CD14-positive monocyte (primary cell): ENCODE measurements at regions not wholly inside any gene's neighbourhood (a gene's known extent, or its start where the extent isn't known, plus 50 kb on each side); places are given as distances from the start of the nearest gene placed in this dataset.

Experiments
- DNase-seq, 3 donors: peaks; one replicate each; pipeline ENCODE4 v3.0.0-alpha.2; 2011 to 2022
- H2AFZ ChIP-seq: 2 replicates; pipeline ENCODE4 v1.6.0; 2012; ENCODE audit warnings: mild to moderate bottlenecking, low read depth, low read length, inconsistent platforms; ENCODE audit not compliant: insufficient read depth, poor library complexity, severe bottlenecking
- H3K27ac ChIP-seq, 2 donors: 1 replicate in 1 of 2; 2 replicates in 1 of 2; pipeline ENCODE4 v1.5.1; 2012 to 2013; ENCODE audit warnings: low read length in 2 of 2, control low read depth in 1 of 2, inconsistent platforms in 1 of 2, low read depth in 1 of 2, mild to moderate bottlenecking in 1 of 2
- H3K27me3 ChIP-seq, 2 donors: one replicate each; pipeline versions ENCODE4 v1.6.0 to v1.6.1; 2011 to 2013; ENCODE audit warnings: low read length in 2 of 2; ENCODE audit not compliant: control insufficient read depth in 2 of 2, insufficient read depth in 2 of 2
- H3K36me3 ChIP-seq, 2 donors: replicated peaks in 1 of 2; 1 replicate in 1 of 2; 2 replicates in 1 of 2; pipeline versions ENCODE4 v1.5.1 to v1.6.1; 2012 to 2013; ENCODE audit warnings: low read length in 2 of 2, control low read depth in 1 of 2, inconsistent platforms in 1 of 2, mild to moderate bottlenecking in 1 of 2; ENCODE audit not compliant: insufficient read depth in 2 of 2, control insufficient read depth in 1 of 2
- H3K4me1 ChIP-seq, 2 donors: 1 replicate in 1 of 2; 2 replicates in 1 of 2; pipeline versions ENCODE4 v1.5.1 to v1.6.1; 2012 to 2013; ENCODE audit warnings: low read length in 2 of 2, control low read depth in 1 of 2, inconsistent platforms in 1 of 2, mild to moderate bottlenecking in 1 of 2, moderate library complexity in 1 of 2; ENCODE audit not compliant: insufficient read depth in 2 of 2, control insufficient read depth in 1 of 2
- H3K4me2 ChIP-seq: replicated peaks from 2 replicates; pipeline ENCODE3; 2012; ENCODE audit warnings: low read length, moderate library complexity, mild to moderate bottlenecking; ENCODE audit not compliant: poor library complexity, severe bottlenecking; ENCODE audit errors: extremely low read depth
- H3K4me3 ChIP-seq, 3 experiments: fragments of 200-600 bp in 1 of 3; sonication (generic) in 1 of 3; replicated peaks in 1 of 3; 1 replicate in 2 of 3; 2 replicates in 1 of 3; pipeline ENCODE4 v1.5.1; 2011 to 2013; ENCODE audit warnings: low read length in 3 of 3, mild to moderate bottlenecking in 3 of 3, control low read depth in 2 of 3, low read depth in 2 of 3, inconsistent platforms in 1 of 3, moderate library complexity in 1 of 3
- H3K79me2 ChIP-seq: 2 replicates; pipeline ENCODE4 v1.6.0; 2012; ENCODE audit warnings: mild to moderate bottlenecking, control low read depth, inconsistent platforms, low read length, moderate library complexity; ENCODE audit not compliant: insufficient read depth
- H3K9ac ChIP-seq: 2 replicates; pipeline ENCODE4 v1.6.0; 2017; ENCODE audit warnings: low read length, mild to moderate bottlenecking; ENCODE audit not compliant: insufficient read depth, poor library complexity, severe bottlenecking
- H3K9me3 ChIP-seq, 2 donors: replicated peaks in 1 of 2; 1 replicate in 1 of 2; 2 replicates in 1 of 2; pipeline versions ENCODE4 v1.5.1 to v1.6.1; 2012 to 2013; ENCODE audit warnings: low read length in 2 of 2, control low read depth in 1 of 2; ENCODE audit not compliant: control insufficient read depth in 1 of 2, insufficient read depth in 1 of 2
- H4K20me1 ChIP-seq: 2 replicates; pipeline ENCODE4 v1.6.0; 2012; ENCODE audit warnings: mild to moderate bottlenecking, low read length, control low read depth, moderate library complexity; ENCODE audit not compliant: insufficient read depth
- H3K27ac Mint-ChIP-seq, 7 donors: one replicate each; pipeline ENCODE4 v1.8.0; 2020; ENCODE audit warnings: mild to moderate bottlenecking in 7 of 7, mixed read lengths in 7 of 7, moderate library complexity in 6 of 7, inconsistent platforms in 2 of 7
- H3K27me3 Mint-ChIP-seq, 3 donors: one replicate each; pipeline ENCODE4 v1.8.0; 2021 to 2022; ENCODE audit warnings: low read depth in 3 of 3, mild to moderate bottlenecking in 3 of 3, mixed read lengths in 3 of 3, moderate library complexity in 3 of 3, inconsistent platforms in 1 of 3
- H3K36me3 Mint-ChIP-seq, 2 donors: one replicate each; pipeline ENCODE4 v1.8.0; 2020; ENCODE audit warnings: mixed read lengths in 2 of 2, inconsistent platforms in 1 of 2, mild to moderate bottlenecking in 1 of 2
- H3K4me1 Mint-ChIP-seq: one replicate; pipeline ENCODE4 v1.8.0; 2020; ENCODE audit warnings: mild to moderate bottlenecking, mixed read lengths
- H3K4me3 Mint-ChIP-seq, 2 donors: one replicate each; pipeline ENCODE4 v1.8.0; 2020; ENCODE audit warnings: mild to moderate bottlenecking in 2 of 2, mixed read lengths in 2 of 2, moderate library complexity in 1 of 2
- H3K9me3 Mint-ChIP-seq, 7 donors: one replicate each; pipeline ENCODE4 v1.8.0; 2020 to 2022; ENCODE audit warnings: mixed read lengths in 7 of 7, mild to moderate bottlenecking in 6 of 7, moderate library complexity in 6 of 7, inconsistent platforms in 2 of 7
- CTCF ChIP-seq: fragments of 200-600 bp; IDR thresholded peaks from one replicate; pipeline ENCODE4 v1.8.0; 2022; ENCODE audit warnings: antibody characterized with exemption, mild to moderate bottlenecking
- WGBS: methylation state at CpG from one replicate; pipeline ENCODE4 v1.1.5; 2013; ENCODE audit warnings: missing lambda C conversion rate; ENCODE audit not compliant: insufficient coverage; 5-methylcytosine and 5-hydroxymethylcytosine counted together
- intact Hi-C, 2 donors: fragments of 100-400 bp; cut with micrococcal nuclease; formaldehyde crosslinking; loops; one replicate each; pipeline versions ENCODE4 v1.15.0 to v1.15.1; 2023

- peaks cover 0 to 2% (median 1%) of the 10 kb centered on the region in 3 donors for H3K27me3 Mint-ChIP-seq
- no peaks in the 10 kb centered on the region for H3K36me3 Mint-ChIP-seq
- intact Hi-C loops: no loop called here
- no peaks in the 10 kb centered on the region for H3K4me1 ChIP-seq
- no peaks in the 10 kb centered on the region for H3K36me3 ChIP-seq
- DNase-seq: no peak
- no peaks in the 10 kb centered on the region for H3K79me2 ChIP-seq
- H3K9me3 ChIP-seq: peaks cover 0 to 3% of the 10 kb centered on the region in 2 donors
- 56% methylated on average over 2 of the region's 2 CpGs for WGBS
- H2AFZ ChIP-seq: no peak overlapping the region
- peaks cover 0 to 5% (median 1%) of the 10 kb centered on the region in 7 donors for H3K9me3 Mint-ChIP-seq
- no peak overlapping the region for H3K4me3 ChIP-seq
- no peaks in the 10 kb centered on the region for H4K20me1 ChIP-seq
- H3K27me3 ChIP-seq: no peaks in the 10 kb centered on the region
- H3K27ac ChIP-seq: no peak overlapping the region
- no peak overlapping the region for H3K27ac Mint-ChIP-seq
- no peak for TF ChIP-seq CTCF
- H3K4me1 Mint-ChIP-seq: no peaks in the 10 kb centered on the region
- H3K4me2 ChIP-seq: no peak overlapping the region
- no peak overlapping the region for H3K4me3 Mint-ChIP-seq
- no peak overlapping the region for H3K9ac ChIP-seq
Observed at GRCh38 chr5:120872297-120872696, 408.2 kb downstream of the PRR16 start.

- Histone ChIP-seq H3K4me2 (no peak overlapping the region), H3K9me3 (peaks cover 0 to 3% of the 10 kb centered on the region in 2 donors), H2AFZ (no peak overlapping the region), H3K79me2 (no peaks in the 10 kb centered on the region), H3K27ac (no peak overlapping the region), H4K20me1 (no peaks in the 10 kb centered on the region), H3K4me3 (no peak overlapping the region), H3K4me1 (no peaks in the 10 kb centered on the region), H3K27me3 (no peaks in the 10 kb centered on the region), H3K36me3 (no peaks in the 10 kb centered on the region), H3K9ac (no peak overlapping the region)
- Mint-ChIP-seq H3K27ac (no peak overlapping the region), H3K4me1 (no peaks in the 10 kb centered on the region), H3K36me3 (no peaks in the 10 kb centered on the region), H3K9me3 (peaks cover 0 to 5% (median 1%) of the 10 kb centered on the region in 7 donors), H3K4me3 (no peak overlapping the region), H3K27me3 (peaks cover 0 to 2% (median 1%) of the 10 kb centered on the region in 3 donors)
- intact Hi-C loops: no loop called here
- TF ChIP-seq CTCF: no peak
- no peak for DNase-seq
- no CpG with 5 or more reads among the region's 1 CpG for WGBS
Observed at GRCh38 chr5:120873083-120873482, 409.0 kb downstream of the PRR16 start.
